ENCODE measurements at regions not wholly inside any gene's neighbourhood (a gene's known extent, or its start where the extent isn't known, plus 50 kb on each side); places are given as distances from the start of the nearest gene placed in this dataset.

DNA sequence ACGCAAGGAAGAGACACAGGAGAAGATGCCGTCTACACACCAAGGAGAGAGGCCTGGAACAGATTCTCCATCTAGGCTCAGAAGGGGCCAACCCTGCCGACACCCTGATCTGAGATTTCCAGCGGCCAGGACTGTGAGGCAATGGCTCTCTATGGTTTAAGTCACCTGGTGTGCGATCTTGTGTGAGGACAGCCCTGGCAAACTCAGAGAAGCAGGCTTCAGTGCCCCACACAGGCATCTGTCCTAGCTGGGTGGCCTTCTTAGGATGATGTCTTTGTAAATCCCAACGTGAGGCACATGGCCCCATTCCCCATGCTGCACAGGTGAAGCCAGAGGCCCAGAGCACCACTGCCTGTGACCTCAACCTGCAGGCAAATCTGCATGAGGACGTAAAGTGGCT is 87.6 kb upstream of the FRMD1 start:
- TF ChIP-seq CTCF (optimal IDR thresholded peaks at IDR 0.05 in 1 of 3, IDR thresholded peaks at IDR 0.05 in 1 of 3, conservative IDR thresholded peaks at IDR 0.05 in 1 of 3; ENCODE audit: extremely low read depth in 1 of 3, insufficient read depth in 2 of 3, low read length in 3 of 3) = no peak
- TF ChIP-seq EZH2 (IDR thresholded peaks at IDR 0.05; ENCODE audit: low read length) = no peak
